SK-N-SH (cell line): ENCODE measurements at regions not wholly inside any gene's neighbourhood (a gene's known extent, or its start where the extent isn't known, plus 50 kb on each side); places are given as distances from the start of the nearest gene placed in this dataset.

Experiments used
- CTCF ChIP-seq: fragments of 200-600 bp; sonication (generic); IDR thresholded peaks from 2 replicates; pipeline ENCODE4 v1.6.1; 2017; ENCODE audit warnings: antibody characterized with exemption, mild to moderate bottlenecking, moderate library complexity
- FOSL2 ChIP-seq: IDR thresholded peaks from 2 replicates; pipeline ENCODE4 v1.4.0; 2012; ENCODE audit warnings: low read depth, mild to moderate bottlenecking, moderate library complexity, borderline replicate concordance
- FOXJ3 ChIP-seq: sonication (generic); formaldehyde crosslinking; IDR thresholded peaks from 2 replicates; pipeline ENCODE4 v1.5.1; 2020; ENCODE audit warnings: mild to moderate bottlenecking, missing genetic modification reagents
- IRF3 ChIP-seq: fragments of 150-350 bp; IDR thresholded peaks from 2 replicates; pipeline ENCODE4 v1.6.1; 2016; ENCODE audit warnings: mild to moderate bottlenecking, low read depth, low read length
- MAX ChIP-seq: IDR thresholded peaks from 2 replicates; pipeline ENCODE4 v1.4.0; 2012; ENCODE audit warnings: low read depth
- MEF2A ChIP-seq: IDR thresholded peaks from 2 replicates; pipeline ENCODE4 v1.4.0; 2012; ENCODE audit warnings: low read depth, borderline replicate concordance
- POLR2AphosphoS5 ChIP-seq: IDR thresholded peaks from 2 replicates; pipeline ENCODE4 v1.6.1; 2012; ENCODE audit warnings: low read depth, low read length
- REST ChIP-seq: IDR thresholded peaks from 2 replicates; pipeline ENCODE4 v1.6.1; 2012; ENCODE audit warnings: mild to moderate bottlenecking, low read depth, low read length, moderate library complexity
- SMC3 ChIP-seq: IDR thresholded peaks from 2 replicates; pipeline ENCODE4 v1.6.1; 2012; ENCODE audit warnings: low read depth, low read length, improper control_type of control experiment

- TF ChIP-seq SMC3 (no peak), POLR2AphosphoS5 (no peak), CTCF (no peak), FOXJ3 (CRISPR knock-in tag) (no peak), MAX (no peak), MEF2A (no peak), IRF3 (no peak), REST (no peak), FOSL2 (no peak)
Measured at GRCh38 chr5:2254880-2255750, 372.4 kb upstream of the IRX4 start.
